ENCODE measurements at regions not wholly inside any gene's neighbourhood (a gene's known extent, or its start where the extent isn't known, plus 50 kb on each side); places are given as distances from the start of the nearest gene placed in this dataset.

GRCh38 chr14:53517270-53517960 is 364.3 kb upstream of the DDHD1 start:
- no peaks in the 10 kb centered on the region for H3K4me1 ChIP-seq (ENCODE audit: control insufficient read depth, extremely low read depth, insufficient read depth, low read length)
- dilution Hi-C loops (cut with MboI; ENCODE audit: extremely low pct_ligation_motif_present, low sequenced_read_pairs), result no loop called here
- no peak overlapping the region for H3K27ac ChIP-seq (ENCODE audit: control insufficient read depth, insufficient read depth, low read length)
- H3K9me3 ChIP-seq (ENCODE audit: control insufficient read depth, low read depth, low read length), result no peaks in the 10 kb centered on the region
- DNase-seq (ENCODE audit: low read depth, low spot score) (no peak), FAIRE-seq (peak; percentile 67)
- no peaks in the 10 kb centered on the region for H3K79me2 ChIP-seq (ENCODE audit: control insufficient read depth, insufficient read depth, low read length)
- no peaks in the 10 kb centered on the region for H3K36me3 ChIP-seq (ENCODE audit: control insufficient read depth in 2 of 2, extremely low read depth in 1 of 2, insufficient read depth in 2 of 2, low read length in 2 of 2)
- no peak overlapping the region for H3K4me2 ChIP-seq (ENCODE audit: control insufficient read depth, extremely low read depth, insufficient read depth, low read depth, low read length)
- no peak overlapping the region for H3K9ac ChIP-seq (ENCODE audit: control insufficient read depth, extremely low read depth, insufficient read depth, low read length)
- no peak overlapping the region for H2AFZ ChIP-seq (ENCODE audit: control insufficient read depth, low read length)
- no peak overlapping the region for H3K4me3 ChIP-seq (ENCODE audit: control insufficient read depth in 2 of 3, extremely low read depth in 1 of 3, insufficient read depth in 2 of 3, low read depth in 1 of 3, low read length in 3 of 3)
- no peak for TF ChIP-seq EZH2 (IDR thresholded peaks at IDR 0.05; ENCODE audit: low read length)
- no peak for TF ChIP-seq CTCF (optimal IDR thresholded peaks at IDR 0.05 in 1 of 3, IDR thresholded peaks at IDR 0.05 in 1 of 3, conservative IDR thresholded peaks at IDR 0.05 in 1 of 3; ENCODE audit: extremely low read depth in 1 of 3, insufficient read depth in 2 of 3, low read length in 3 of 3)
- no peaks in the 10 kb centered on the region for H3K9me1 ChIP-seq (ENCODE audit: control insufficient read depth, extremely low read depth, insufficient read depth, low read length)
- H4K20me1 ChIP-seq (ENCODE audit: control insufficient read depth, extremely low read depth, insufficient read depth, low read length), result no peaks in the 10 kb centered on the region
- H3K27me3 ChIP-seq (ENCODE audit: control insufficient read depth, extremely low read depth, insufficient read depth, low read length), result no peaks in the 10 kb centered on the region

GRCh38 chr14:53516261-53516774 is 363.2 kb upstream of the DDHD1 start:
- no peak for FAIRE-seq
- dilution Hi-C loops (cut with MboI; ENCODE audit: extremely low pct_ligation_motif_present, low sequenced_read_pairs), result no loop called here
- H3K27me3 ChIP-seq (ENCODE audit: control insufficient read depth, extremely low read depth, insufficient read depth, low read length), result no peaks in the 10 kb centered on the region
- no peaks in the 10 kb centered on the region for H4K20me1 ChIP-seq (ENCODE audit: control insufficient read depth, extremely low read depth, insufficient read depth, low read length)
- no peak for DNase-seq (ENCODE audit: low read depth, low spot score)
- TF ChIP-seq CTCF (optimal IDR thresholded peaks at IDR 0.05 in 1 of 3, IDR thresholded peaks at IDR 0.05 in 1 of 3, conservative IDR thresholded peaks at IDR 0.05 in 1 of 3; ENCODE audit: extremely low read depth in 1 of 3, insufficient read depth in 2 of 3, low read length in 3 of 3) (no peak), EZH2 (IDR thresholded peaks at IDR 0.05; ENCODE audit: low read length) (no peak)
- H3K4me2 ChIP-seq (ENCODE audit: control insufficient read depth, extremely low read depth, insufficient read depth, low read depth, low read length), result no peak overlapping the region
- H3K27ac ChIP-seq (ENCODE audit: control insufficient read depth, insufficient read depth, low read length), result no peak overlapping the region
- no peaks in the 10 kb centered on the region for H3K9me3 ChIP-seq (ENCODE audit: control insufficient read depth, low read depth, low read length)
- no peaks in the 10 kb centered on the region for H3K79me2 ChIP-seq (ENCODE audit: control insufficient read depth, insufficient read depth, low read length)
- no peak overlapping the region for H3K9ac ChIP-seq (ENCODE audit: control insufficient read depth, extremely low read depth, insufficient read depth, low read length)
- H3K4me3 ChIP-seq (ENCODE audit: control insufficient read depth in 2 of 3, extremely low read depth in 1 of 3, insufficient read depth in 2 of 3, low read depth in 1 of 3, low read length in 3 of 3), result no peak overlapping the region
- H3K9me1 ChIP-seq (ENCODE audit: control insufficient read depth, extremely low read depth, insufficient read depth, low read length), result no peaks in the 10 kb centered on the region
- no peaks in the 10 kb centered on the region for H3K36me3 ChIP-seq (ENCODE audit: control insufficient read depth in 2 of 2, extremely low read depth in 1 of 2, insufficient read depth in 2 of 2, low read length in 2 of 2)
- no peaks in the 10 kb centered on the region for H3K4me1 ChIP-seq (ENCODE audit: control insufficient read depth, extremely low read depth, insufficient read depth, low read length)
- no peak overlapping the region for H2AFZ ChIP-seq (ENCODE audit: control insufficient read depth, low read length)

All from keratinocyte (primary cell).